HCT116 (cell line): ENCODE measurements at regions not wholly inside any gene's neighbourhood (a gene's known extent, or its start where the extent isn't known, plus 50 kb on each side); places are given as distances from the start of the nearest gene placed in this dataset.

Source experiments
- ATAC-seq: fragments of 200-7000 bp; cut with Tn5 transposase; 2 replicates; pipeline ENCODE4 v1.9.1; 2020; ENCODE audit warnings: mild to moderate bottlenecking, moderate library complexity
- BruUV-seq: library from RNA; stranded (reverse); fragments of 400-500 nt; replicated peaks from 2 replicates; lab custom pipeline; 2021; lab: Mats Ljungman, UMichigan
- CTCF ChIA-PET: fragments of 300-600 bp; sonication (Branson Sonifier 250); formaldehyde crosslinking; loops from one replicate; lab custom pipeline; 2021; ENCODE audit warnings: antibody characterized with exemption; lab: Charles Lee
- POLR2A ChIA-PET: fragments of 300-600, 350-600 bp; sonication (Branson Sonifier 250); formaldehyde crosslinking; loops from one replicate; lab custom pipeline; 2021; ENCODE audit warnings: antibody characterized with exemption; lab: Charles Lee
- RAD21 ChIA-PET, 2 experiments: fragments of 300-600 bp; sonication (Branson Sonifier 250); formaldehyde crosslinking; loops; one replicate each; lab custom pipeline; 2023; ENCODE audit warnings: low total read pairs in 2 of 2; ENCODE audit not compliant: uncharacterized antibody in 2 of 2, unreplicated experiment in 2 of 2, low non-redundant PET in 1 of 2; lab: Charles Lee
- DNase-seq: peaks from one replicate; pipeline ENCODE4 v3.0.0-alpha.2; 2010; ENCODE audit warnings: low read depth, low spot score
- H2AFZ ChIP-seq: fragments of 200-600 bp; shearing (Covaris generic), sonication (generic); 2 replicates; pipeline ENCODE4 v1.6.1; 2017; ENCODE audit warnings: low read depth, mixed run types, mixed read lengths, antibody characterized with exemption, low read length; ENCODE audit not compliant: poor library complexity, severe bottlenecking
- H3K27ac ChIP-seq: 2 replicates; pipeline ENCODE4 v1.5.1; 2012; ENCODE audit warnings: low read depth, low read length
- H3K27me3 ChIP-seq: fragments of 200-600 bp; sonication (generic); 2 replicates; pipeline ENCODE4 v1.6.1; 2016; ENCODE audit warnings: mixed run types, low read length, mixed read lengths; ENCODE audit not compliant: insufficient read depth
- H3K36me3 ChIP-seq, 2 experiments: fragments of 200-500 bp in 1 of 2; fragments of 200-600 bp in 1 of 2; sonication (Bioruptor generic) in 1 of 2; sonication (generic) in 1 of 2; 2 replicates each; pipeline versions ENCODE4 v1.5.1 to v1.6.1; 2014 to 2016; ENCODE audit warnings: low read length in 2 of 2, inconsistent platforms in 1 of 2, mixed read lengths in 1 of 2, mixed run types in 1 of 2; ENCODE audit not compliant: insufficient read depth in 2 of 2, control insufficient read depth in 1 of 2
- H3K4me1 ChIP-seq, 2 experiments: fragments of 200-600 bp in 1 of 2; sonication (generic) in 1 of 2; 2 replicates each; pipeline versions ENCODE4 v1.5.1 to v1.6.1; 2012 to 2017; ENCODE audit warnings: low read length in 2 of 2, inconsistent platforms in 1 of 2, mild to moderate bottlenecking in 1 of 2, mixed read lengths in 1 of 2, mixed run types in 1 of 2, moderate library complexity in 1 of 2; ENCODE audit not compliant: insufficient read depth in 2 of 2, control insufficient read depth in 1 of 2
- H3K4me2 ChIP-seq: fragments of 200-600 bp; sonication (generic); 2 replicates; pipeline ENCODE4 v1.6.1; 2017; ENCODE audit warnings: mixed run types, low read length, mixed read lengths
- H3K4me3 ChIP-seq, 2 experiments: fragments of 200-600 bp in 1 of 2; sonication (generic) in 1 of 2; replicated peaks in 1 of 2; 2 replicates each; pipeline ENCODE4 v1.5.1; 2011 to 2016; ENCODE audit warnings: low read length in 2 of 2, control low read depth in 1 of 2, low read depth in 1 of 2, mild to moderate bottlenecking in 1 of 2, mixed read lengths in 1 of 2, mixed run types in 1 of 2
- H3K79me2 ChIP-seq: fragments of 200-600 bp; sonication (generic); 2 replicates; pipeline ENCODE4 v1.6.1; 2017; ENCODE audit warnings: mild to moderate bottlenecking, mixed run types, low read length, moderate library complexity, mixed read lengths; ENCODE audit not compliant: insufficient read depth
- H3K9ac ChIP-seq: fragments of 200-600 bp; sonication (generic); 2 replicates; pipeline ENCODE4 v1.6.1; 2016; ENCODE audit warnings: low read length, mixed read lengths
- H3K9me2 ChIP-seq: fragments of 200-600 bp; sonication (generic), shearing (Covaris generic); 2 replicates; pipeline ENCODE4 v1.6.1; 2017; ENCODE audit warnings: mixed run types, mild to moderate bottlenecking, moderate library complexity; ENCODE audit not compliant: insufficient read depth
- H3K9me3 ChIP-seq, 2 experiments: fragments of 200-500 bp in 1 of 2; fragments of 200-600 bp in 1 of 2; sonication (Bioruptor generic) in 1 of 2; sonication (generic) in 1 of 2; 2 replicates each; pipeline ENCODE4 v1.6.1; 2014 to 2017; ENCODE audit warnings: low read length in 2 of 2, mixed read lengths in 2 of 2, inconsistent platforms in 1 of 2, low read depth in 1 of 2, mild to moderate bottlenecking in 1 of 2, mixed run types in 1 of 2, moderate library complexity in 1 of 2; ENCODE audit not compliant: control insufficient read depth in 1 of 2, insufficient read depth in 1 of 2
- H4K20me1 ChIP-seq: fragments of 200-600 bp; sonication (generic), shearing (Covaris generic); 2 replicates; pipeline ENCODE4 v1.6.1; 2017; ENCODE audit warnings: mixed run types, mild to moderate bottlenecking, moderate library complexity; ENCODE audit not compliant: insufficient read depth
- ELF1 ChIP-seq: IDR thresholded peaks from 2 replicates; pipeline ENCODE4 v1.6.1; 2012; ENCODE audit warnings: low read depth, borderline replicate concordance
- EZH2phosphoT487 ChIP-seq: fragments of 200-600 bp; IDR thresholded peaks from 2 replicates; pipeline ENCODE4 v1.6.1; 2018; ENCODE audit warnings: antibody characterized with exemption, borderline replicate concordance
- FOSL1 ChIP-seq: IDR thresholded peaks from 2 replicates; pipeline ENCODE4 v1.6.1; 2012; ENCODE audit warnings: low read depth
- RAD21 ChIP-seq: IDR thresholded peaks from 2 replicates; pipeline ENCODE4 v1.6.1; 2012; ENCODE audit warnings: low read depth, mild to moderate bottlenecking
- SIN3A ChIP-seq: IDR thresholded peaks from 2 replicates; pipeline ENCODE4 v1.6.1; 2012; ENCODE audit warnings: low read depth
- SP1 ChIP-seq: IDR thresholded peaks from 2 replicates; pipeline ENCODE4 v1.6.1; 2012; ENCODE audit warnings: low read depth
- SRF ChIP-seq: IDR thresholded peaks from 2 replicates; pipeline ENCODE4 v1.6.1; 2012; ENCODE audit warnings: low read depth
- TCF7L2 ChIP-seq: IDR thresholded peaks from 2 replicates; pipeline ENCODE4 v1.7.0; 2011; ENCODE audit warnings: borderline replicate concordance, inconsistent platforms; ENCODE audit not compliant: insufficient read depth, insufficient read length; ENCODE audit errors: extremely low read depth
- YY1 ChIP-seq: IDR thresholded peaks from 2 replicates; pipeline ENCODE4 v1.6.1; 2011; ENCODE audit warnings: low read length, low read depth, moderate library complexity, mild to moderate bottlenecking; ENCODE audit not compliant: insufficient replicate concordance; ENCODE audit errors: extremely low read depth
- ZNF274 ChIP-seq: fragments of 200-500 bp; sonication (Bioruptor generic); IDR thresholded peaks from 2 replicates; pipeline ENCODE4 v1.6.1; 2014; ENCODE audit warnings: mild to moderate bottlenecking, low read depth, low read length, inconsistent platforms
- intact Hi-C: fragments of 100-400 bp; cut with micrococcal nuclease; formaldehyde crosslinking; loops from 2 replicates; pipeline ENCODE4 v1.10.0; 2022
- TF ChIP-seq, protein P1 (sequence below): IDR thresholded peaks from 2 replicates; pipeline ENCODE4 v1.6.1; 2012
- TF ChIP-seq, protein P2 (sequence below), 3 experiments: fragments of 200-600 bp in 1 of 3; sonication (generic) in 1 of 3; IDR thresholded peaks in 2 of 3; conservative IDR thresholded peaks in 1 of 3; 2 replicates each; pipeline ENCODE4 v1.5.1; 2012 to 2017; ENCODE audit warnings: low read depth in 2 of 3, low read length in 2 of 3, antibody characterized with exemption in 1 of 3, borderline replicate concordance in 1 of 3, control low read depth in 1 of 3, mild to moderate bottlenecking in 1 of 3, mixed read lengths in 1 of 3, mixed run types in 1 of 3, moderate library complexity in 1 of 3; ENCODE audit not compliant: insufficient read depth in 1 of 3
- TF ChIP-seq, protein P3 (sequence below): IDR thresholded peaks from 2 replicates; pipeline ENCODE4 v1.6.1; 2011; ENCODE audit warnings: mild to moderate bottlenecking, low read length, moderate library complexity; ENCODE audit not compliant: insufficient replicate concordance; ENCODE audit errors: extremely low read depth

DNA sequence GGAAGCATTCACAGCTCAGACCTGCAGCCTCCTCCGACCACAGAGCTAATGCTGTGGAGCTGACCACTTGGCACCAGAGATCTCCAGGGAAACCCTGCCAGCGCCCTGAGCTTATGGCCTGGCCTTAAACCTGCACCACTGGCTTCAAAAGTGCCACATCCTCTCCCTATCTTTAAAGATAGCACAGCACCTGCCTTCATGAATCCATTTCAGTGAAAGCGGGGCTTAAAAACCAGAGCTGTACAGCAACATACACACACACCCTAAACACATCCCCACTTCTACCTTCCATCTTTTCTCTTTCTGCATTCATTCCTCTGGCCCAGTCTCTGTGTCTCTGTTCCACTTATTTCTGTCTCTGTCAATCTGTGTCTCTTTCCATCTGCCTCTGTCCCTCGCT, 59.8 kb upstream of the CCDC167 start:
- ChIA-PET RAD21 (no interaction called here), POLR2A (no interaction called here), CTCF (no interaction called here)
- DNase-seq, result no peak
- Histone ChIP-seq H3K79me2 (no peaks in the 10 kb centered on the region), H3K4me1 (peaks cover 3 to 37% of the 10 kb centered on the region in 2 experiments), H3K9me2 (no peaks in the 10 kb centered on the region), H3K27ac (no peak overlapping the region), H3K9me3 (no peaks in the 10 kb centered on the region), H3K4me3 (no peak overlapping the region), H3K9ac (no peak overlapping the region), H3K36me3 (no peaks in the 10 kb centered on the region), H2AFZ (no peak overlapping the region), H4K20me1 (no peaks in the 10 kb centered on the region), H3K4me2 (no peak overlapping the region), H3K27me3 (no peaks in the 10 kb centered on the region)
- BruUV-seq, result no TSS peak
- intact Hi-C loops, result no loop called here
- ATAC-seq, result no peak
- TF ChIP-seq, protein P1, sequence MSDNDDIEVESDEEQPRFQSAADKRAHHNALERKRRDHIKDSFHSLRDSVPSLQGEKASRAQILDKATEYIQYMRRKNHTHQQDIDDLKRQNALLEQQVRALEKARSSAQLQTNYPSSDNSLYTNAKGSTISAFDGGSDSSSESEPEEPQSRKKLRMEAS, result no peak
- TF ChIP-seq ELF1 (no peak), TCF7L2 (no peak), YY1 (no peak), SIN3A (no peak), RAD21 (no peak), EZH2phosphoT487 (no peak), FOSL1 (no peak), SP1 (no peak), ZNF274 (no peak), SRF (no peak)
- TF ChIP-seq, protein P2, sequence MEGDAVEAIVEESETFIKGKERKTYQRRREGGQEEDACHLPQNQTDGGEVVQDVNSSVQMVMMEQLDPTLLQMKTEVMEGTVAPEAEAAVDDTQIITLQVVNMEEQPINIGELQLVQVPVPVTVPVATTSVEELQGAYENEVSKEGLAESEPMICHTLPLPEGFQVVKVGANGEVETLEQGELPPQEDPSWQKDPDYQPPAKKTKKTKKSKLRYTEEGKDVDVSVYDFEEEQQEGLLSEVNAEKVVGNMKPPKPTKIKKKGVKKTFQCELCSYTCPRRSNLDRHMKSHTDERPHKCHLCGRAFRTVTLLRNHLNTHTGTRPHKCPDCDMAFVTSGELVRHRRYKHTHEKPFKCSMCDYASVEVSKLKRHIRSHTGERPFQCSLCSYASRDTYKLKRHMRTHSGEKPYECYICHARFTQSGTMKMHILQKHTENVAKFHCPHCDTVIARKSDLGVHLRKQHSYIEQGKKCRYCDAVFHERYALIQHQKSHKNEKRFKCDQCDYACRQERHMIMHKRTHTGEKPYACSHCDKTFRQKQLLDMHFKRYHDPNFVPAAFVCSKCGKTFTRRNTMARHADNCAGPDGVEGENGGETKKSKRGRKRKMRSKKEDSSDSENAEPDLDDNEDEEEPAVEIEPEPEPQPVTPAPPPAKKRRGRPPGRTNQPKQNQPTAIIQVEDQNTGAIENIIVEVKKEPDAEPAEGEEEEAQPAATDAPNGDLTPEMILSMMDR (IDR thresholded peaks at IDR 0.05 in 2 of 3, conservative IDR thresholded peaks at IDR 0.05 in 1 of 3; ENCODE audit: borderline replicate concordance in 1 of 3, insufficient read depth in 1 of 3, low read depth in 2 of 3, low read length in 2 of 3), result no peak
- TF ChIP-seq, protein P3, sequence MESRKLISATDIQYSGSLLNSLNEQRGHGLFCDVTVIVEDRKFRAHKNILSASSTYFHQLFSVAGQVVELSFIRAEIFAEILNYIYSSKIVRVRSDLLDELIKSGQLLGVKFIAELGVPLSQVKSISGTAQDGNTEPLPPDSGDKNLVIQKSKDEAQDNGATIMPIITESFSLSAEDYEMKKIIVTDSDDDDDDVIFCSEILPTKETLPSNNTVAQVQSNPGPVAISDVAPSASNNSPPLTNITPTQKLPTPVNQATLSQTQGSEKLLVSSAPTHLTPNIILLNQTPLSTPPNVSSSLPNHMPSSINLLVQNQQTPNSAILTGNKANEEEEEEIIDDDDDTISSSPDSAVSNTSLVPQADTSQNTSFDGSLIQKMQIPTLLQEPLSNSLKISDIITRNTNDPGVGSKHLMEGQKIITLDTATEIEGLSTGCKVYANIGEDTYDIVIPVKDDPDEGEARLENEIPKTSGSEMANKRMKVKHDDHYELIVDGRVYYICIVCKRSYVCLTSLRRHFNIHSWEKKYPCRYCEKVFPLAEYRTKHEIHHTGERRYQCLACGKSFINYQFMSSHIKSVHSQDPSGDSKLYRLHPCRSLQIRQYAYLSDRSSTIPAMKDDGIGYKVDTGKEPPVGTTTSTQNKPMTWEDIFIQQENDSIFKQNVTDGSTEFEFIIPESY, result no peak
